CD1c-positive myeloid dendritic cell (primary cell): ENCODE measurements at regions not wholly inside any gene's neighbourhood (a gene's known extent, or its start where the extent isn't known, plus 50 kb on each side); places are given as distances from the start of the nearest gene placed in this dataset.
"Not testable (repeated sequence)": the region's sequence is repeated elsewhere in the genome, so short reads cannot be mapped to it uniquely, and the experiment has no call there.

Experiments
- DNase-seq: peaks from one replicate; pipeline ENCODE4 v3.0.0-alpha.2; 2016; ENCODE audit errors: extremely low spot score

DNA sequence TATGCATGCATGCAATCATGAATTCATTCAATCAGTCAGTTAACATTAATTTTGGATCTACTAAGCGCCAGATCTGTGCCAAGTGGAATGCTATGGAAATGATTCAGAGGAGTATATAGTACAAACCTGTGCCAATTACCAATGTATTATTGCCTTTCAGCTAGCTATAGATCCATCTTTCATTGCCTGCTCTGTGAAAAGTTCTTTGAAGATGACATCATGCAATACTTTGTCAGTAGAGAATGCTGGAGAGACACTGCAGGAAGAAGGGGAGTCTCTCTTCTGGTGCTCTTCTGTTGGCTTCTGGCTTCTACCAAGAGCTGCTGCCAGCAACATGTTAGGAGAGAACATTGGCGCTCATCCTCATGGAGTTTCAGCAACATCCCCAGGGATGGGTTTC, 81.0 kb upstream of the LMCD1 start:
- DNase-seq: no peak

DNA sequence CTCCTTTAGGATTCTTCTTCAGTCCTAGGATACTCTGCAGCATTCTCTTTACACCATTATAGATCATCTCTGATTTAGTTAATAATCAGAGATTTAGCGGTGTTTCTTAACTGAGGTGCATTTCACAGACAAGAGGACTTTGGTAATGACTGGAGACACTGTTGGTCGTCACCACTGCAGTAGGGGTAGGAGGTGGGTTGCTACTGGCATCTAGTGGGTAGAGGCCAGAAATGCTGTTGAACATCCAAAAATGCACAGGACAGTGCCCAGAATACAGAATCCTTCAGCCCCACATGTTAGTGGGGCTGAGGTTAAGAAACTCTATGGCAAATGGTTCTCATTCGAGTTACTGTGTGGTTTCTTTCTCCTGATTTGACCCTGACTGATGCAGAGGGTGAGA, 80.4 kb upstream of the LMCD1 start:
- DNase-seq: no peak

DNA sequence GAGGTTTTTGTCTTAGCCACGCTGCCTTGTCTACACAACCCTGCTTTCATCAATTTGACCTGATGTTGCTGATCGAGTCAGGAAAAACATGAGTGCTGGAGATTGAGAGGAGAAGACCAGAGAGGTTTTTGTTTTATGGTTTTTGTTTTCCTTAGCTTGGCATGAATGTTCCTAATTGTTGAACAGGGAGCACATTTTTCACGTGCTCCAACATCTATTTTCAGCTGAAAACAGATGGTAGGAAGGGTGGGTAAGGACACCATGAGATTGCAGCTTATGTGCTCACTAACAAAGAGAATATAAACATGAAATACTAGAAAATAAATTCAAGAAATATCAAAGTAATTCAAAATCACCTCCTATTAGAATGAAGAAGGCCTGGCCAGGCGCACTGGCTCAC, 79.9 kb upstream of the LMCD1 start:
- no peak for DNase-seq

DNA sequence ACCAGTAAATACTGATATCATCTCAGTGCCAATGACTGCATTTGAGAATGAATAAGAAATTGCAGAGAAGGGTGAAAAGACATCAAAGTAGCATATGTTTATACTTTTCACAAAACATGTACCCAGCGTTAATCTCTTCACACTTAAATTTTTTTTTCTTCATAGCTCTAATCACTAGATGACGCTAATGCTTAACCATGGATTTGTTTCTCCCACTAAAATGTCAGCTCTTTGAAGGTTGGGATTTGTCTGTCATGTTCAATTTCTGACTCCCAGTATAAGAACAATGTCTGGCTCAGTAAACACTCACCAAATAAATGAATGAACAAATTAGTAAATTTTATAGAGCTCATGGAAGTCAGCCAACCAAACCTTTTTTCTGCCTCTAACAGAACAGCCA, 78.3 kb upstream of the LMCD1 start:
- DNase-seq: no peak

DNA sequence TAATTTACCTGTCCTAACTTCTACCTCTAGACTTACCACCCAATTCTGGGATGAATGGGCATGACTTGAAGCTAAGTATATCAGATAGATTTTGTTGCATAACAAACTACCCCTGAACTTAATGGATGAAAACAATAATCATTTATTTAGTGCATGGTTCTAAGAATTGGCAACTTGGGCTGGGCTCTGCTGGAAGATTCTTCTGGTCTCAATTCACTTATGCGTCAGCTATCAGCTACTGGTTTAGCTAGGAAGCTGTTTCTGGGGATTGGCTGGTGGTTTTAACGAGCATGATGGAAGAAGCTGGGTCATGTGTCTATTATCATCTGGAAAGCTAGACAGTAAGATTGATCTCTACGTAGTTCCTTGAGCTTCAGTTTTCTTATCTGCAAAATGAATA, 77.3 kb upstream of the LMCD1 start:
- no peak for DNase-seq

DNA sequence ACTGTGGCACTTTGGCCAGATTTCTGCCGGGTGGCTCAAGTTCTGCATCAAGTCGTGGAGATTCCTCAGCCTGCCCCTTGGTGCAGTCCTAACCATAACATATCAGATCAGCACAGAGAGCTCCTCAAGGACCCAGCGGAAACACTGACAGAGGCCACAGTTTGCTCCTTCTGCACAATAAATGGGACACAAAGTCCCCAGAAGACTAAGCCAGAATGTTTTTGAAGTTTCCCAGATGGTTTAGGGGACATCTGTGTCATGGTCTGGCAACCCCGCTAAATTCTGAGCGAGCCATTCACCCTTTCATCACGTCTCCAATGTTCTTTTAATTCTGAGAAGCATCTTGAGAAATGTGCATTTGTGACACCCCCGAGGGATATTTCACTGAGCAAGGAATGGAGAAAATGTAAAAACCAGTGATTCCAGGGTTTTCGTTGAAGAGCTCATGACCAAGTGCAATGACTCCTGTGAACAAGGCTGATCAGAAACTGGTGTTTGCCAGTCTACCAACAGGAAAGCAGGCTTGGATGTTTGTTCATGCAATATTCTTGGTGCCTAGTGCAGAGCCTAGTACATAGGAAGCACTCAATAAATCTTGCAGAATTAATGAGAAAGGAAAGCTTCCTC, 64.8 kb upstream of the LMCD1 start:
- DNase-seq: no peak

DNA sequence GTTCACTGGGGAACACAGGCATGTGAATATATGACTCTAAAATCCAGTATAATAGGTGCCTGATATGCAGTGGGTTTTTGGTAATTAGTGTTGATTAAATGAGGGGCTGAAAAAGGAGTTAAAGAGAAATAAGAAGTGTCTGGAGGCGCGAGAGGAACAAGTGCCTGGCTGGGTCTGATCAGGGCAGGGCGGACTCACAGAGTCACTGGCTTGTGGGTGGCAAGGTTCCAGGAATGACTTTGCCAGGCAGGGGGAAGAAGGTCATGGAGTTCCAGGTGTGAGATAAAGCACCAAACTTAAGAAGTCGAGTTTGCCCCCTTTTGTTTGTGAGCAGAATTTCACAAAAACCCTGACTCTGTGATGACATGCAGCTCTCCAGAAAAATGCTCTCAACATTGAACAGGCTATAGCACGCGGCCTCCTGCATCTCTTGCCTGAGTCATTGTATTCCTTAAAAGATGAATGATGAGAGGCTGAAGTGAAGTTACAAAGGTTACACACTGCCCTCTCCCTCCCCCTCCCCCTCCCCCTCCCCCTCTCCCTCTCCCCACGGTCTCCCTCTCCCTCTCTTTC, 63.0 kb upstream of the LMCD1 start:
- DNase-seq: no peak

DNA sequence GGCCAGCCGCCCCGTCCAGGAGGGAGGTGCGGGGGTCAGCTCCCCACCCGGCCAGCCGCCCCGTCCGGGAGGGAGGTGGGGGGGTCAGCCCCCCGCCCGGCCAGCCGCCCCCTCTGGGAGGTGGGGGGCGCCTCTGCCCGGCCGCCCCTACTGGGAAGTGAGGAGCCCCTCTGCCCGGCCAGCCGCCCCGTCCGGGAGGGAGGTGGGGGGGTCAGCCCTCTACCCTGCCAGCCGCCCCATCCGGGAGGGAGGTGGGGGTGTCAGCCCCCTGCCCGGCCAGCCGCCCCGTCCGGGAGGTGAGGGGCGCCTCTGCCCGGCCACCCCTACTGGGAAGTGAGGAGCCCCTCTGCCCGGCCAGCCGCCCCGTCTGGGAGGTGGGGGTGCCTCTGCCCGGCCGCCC, 61.5 kb upstream of the LMCD1 start:
- DNase-seq: not testable (repeated sequence)

DNA sequence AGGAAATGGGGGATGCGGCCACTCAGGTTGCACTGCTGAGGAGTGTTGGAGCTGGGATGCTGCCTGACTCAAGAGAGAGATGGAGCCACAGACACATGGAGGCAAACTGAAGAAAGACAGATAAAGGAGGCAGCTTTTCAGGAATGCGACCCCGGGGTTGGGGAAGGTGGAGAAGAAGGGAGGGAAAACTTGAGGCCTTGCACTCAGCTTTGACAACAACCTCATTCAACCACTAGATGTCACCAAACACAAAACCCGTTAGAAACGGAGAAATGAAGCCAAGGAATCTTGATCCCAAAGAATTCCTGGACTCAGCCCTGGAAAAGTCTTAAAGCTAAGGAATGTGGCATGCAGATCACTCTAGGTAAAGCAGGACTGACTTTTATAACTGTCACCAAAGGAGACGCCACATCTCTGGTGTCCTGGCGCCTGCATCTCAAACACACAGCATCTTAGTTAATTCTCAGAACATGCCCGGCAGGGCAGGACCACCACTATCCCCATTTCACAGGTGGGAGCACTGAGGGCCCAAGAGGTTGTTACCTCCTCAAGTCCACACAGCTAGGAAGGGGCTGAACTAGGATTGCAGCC, 59.6 kb upstream of the LMCD1 start:
- peak; percentile 27 for DNase-seq

DNA sequence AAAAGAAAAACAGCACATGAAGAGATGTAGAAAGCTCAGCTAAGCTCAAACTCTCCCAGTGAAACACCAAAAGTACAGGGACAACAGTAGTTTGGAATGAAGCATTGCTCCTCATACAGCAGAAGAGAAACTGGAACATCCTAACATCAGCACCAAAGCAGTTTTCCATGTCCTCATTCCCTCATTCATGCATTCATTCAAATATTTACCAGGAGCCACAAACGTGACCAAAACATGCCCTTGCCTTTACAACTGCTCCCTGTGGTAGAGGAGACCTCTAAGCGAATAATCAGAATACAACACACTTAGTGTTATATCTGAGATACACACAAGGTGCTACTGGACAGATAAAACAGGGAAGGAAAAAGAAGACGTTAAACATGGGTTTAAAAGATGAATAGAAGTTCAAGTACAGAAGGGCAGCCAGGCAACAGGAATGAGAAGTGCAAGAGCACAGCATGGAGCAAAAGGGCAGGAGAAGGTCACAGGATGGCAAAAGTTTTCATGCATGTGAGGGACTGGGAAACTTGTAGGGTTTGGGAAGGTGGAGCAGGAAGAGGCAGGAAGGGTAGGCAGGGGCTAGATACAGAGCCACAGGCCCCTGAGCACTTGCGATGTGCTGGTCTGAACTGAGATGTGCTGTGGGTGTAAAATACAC, 58.5 kb upstream of the LMCD1 start:
- no peak for DNase-seq

DNA sequence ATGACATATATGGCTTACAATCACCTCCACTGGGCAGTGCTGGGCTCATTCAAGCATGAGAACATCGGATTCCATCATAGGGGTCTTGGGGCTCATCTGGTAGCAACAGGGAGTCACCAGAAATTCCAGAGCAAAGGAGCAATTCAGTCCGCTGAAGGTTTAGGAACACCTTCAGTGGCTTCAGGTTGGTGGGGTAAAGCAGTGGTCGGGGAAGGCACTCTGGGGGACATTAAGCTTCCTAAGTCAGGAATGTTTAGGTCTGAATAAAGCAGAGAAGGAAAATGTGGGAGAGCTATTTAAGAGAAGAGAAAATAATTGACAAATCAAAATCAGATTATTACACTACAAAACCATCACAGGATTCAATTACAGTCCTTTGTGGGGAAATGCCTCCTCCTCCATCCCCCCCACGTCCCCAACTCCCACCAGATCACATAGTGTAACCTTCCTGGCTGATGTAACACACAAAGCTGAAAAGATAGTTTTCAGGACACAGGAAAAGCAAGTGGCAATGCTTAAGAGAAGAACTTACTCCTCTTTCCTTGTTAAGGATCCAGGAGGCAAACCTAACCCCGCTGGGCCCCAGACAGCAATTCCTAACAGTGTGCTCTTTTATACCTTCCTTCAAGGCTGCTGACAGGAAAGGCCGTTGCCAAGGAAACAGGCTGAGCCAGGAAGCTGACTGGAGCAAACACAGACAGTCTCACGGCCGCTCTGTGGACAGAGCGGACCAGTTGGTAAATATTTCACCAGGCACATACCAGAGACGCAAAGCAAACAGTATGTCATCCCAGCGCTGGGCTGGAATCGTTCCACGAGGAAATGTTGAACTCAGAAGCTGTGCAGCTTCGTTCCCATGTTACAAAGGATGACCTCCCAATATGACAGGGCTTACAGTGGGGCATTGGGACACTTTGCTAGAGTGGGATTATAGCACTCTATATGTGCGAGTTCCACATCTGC, 57.5 kb upstream of the LMCD1 start:
- no peak for DNase-seq

DNA sequence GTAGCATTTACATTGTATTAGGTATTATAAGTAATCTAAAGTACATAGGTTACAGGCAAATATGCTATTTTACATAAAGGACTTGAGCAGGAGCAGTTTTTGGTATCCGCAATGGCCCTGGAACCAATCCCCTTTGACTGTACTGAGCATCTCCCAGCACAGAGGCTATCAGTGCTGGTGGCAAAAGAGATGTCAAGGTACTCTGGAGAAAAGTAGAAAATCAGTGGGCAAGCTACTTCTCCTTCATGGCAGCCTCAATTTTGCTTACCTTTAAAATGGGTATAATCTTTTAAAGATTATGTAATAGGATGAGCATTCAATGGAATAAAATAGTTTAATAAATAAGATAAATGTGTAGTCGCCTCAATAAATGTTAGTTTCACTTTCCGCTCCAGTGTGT, 56.7 kb upstream of the LMCD1 start:
- DNase-seq: no peak

DNA sequence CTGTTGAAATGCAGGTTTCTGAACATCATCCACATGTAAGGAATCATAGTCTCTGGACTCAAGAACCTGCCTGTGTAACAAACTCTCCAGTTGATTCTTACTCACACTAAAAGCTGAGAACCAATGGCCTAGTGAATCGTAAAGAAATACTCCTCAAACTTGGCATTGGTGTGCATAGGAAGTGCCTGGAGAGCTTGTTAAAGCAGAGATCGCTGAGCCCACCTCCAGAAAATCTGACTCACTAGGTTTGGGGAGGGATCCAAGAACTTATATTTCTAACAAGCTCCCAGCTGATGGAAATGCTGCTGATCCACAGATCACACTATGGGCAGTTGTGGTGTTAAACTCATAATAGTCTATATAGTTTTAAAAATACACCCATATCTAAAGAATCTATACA, 55.8 kb upstream of the LMCD1 start:
- DNase-seq: no peak

DNA sequence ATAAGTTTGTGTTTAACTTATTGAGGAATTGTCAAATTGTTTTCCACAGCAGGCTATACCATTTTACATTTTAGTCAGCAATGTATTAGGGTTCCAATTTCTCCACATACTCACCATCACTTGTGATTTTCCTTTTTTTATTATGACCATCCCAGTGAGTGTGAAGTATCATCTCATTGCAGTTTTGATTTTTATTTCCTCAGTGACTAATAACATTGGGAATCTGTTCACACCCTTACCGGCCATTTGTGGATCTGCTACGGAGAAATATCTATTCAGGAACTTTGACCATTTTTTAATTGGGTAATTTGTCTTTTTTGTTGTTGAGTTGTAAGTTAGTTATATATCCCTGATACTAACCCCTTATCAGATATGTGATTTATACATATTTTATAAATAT, 54.8 kb upstream of the LMCD1 start:
- no peak for DNase-seq

DNA sequence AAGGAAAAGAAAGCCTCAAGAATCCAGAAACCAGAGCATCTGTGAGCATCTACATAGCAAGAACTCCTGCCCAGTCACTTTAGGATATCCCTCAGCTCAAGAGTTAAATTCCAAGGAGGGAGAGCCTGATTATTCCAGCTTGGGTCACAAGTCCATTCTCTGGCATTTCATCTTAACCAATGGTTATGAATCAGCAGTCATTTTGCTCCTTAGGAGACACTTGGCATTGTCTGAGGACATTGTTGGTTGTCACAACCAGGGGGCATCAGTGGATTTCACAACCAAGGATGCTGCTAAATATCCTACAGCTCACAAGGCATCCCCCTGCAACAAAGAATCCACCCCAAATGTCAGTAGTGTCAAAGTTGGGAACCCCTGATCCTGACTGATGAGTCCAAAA, 51.0 kb upstream of the LMCD1 start:
- DNase-seq: no peak

DNA sequence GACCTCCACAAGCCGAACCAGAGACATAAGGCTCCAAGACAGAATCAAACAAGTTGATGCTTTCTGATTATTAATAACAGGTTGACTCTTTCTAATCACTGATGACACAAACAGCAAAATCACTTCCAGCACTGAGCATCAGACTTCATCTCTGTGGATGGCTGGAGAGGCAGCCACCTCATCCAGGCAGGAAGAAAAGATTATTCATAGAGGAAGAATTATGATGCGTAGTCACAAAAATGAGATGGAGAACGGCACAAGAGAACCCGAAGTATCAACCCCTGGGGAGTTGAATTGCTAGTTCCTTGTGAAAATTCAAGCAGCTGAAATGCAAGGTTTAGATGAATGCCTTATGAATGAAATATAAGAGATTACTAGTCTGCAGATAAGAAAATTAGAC, 49.9 kb upstream of the LMCD1 start:
- DNase-seq: no peak
